GM18951 (cell line): ENCODE measurements at regions not wholly inside any gene's neighbourhood (a gene's known extent, or its start where the extent isn't known, plus 50 kb on each side); places are given as distances from the start of the nearest gene placed in this dataset.

Source experiments
- POLR2A ChIP-seq: IDR thresholded peaks from 4 replicates; pipeline ENCODE4 v1.6.1; 2011; ENCODE audit warnings: mild to moderate bottlenecking; ENCODE audit not compliant: insufficient read length, insufficient read depth; ENCODE audit errors: extremely low read depth
- in situ Hi-C: fragments of 300-500 bp; cut with MboI; formaldehyde crosslinking; loops from one replicate; pipeline ENCODE4 v1.12.0; 2022; ENCODE audit warnings: low sequenced_read_pairs, mixed read lengths, inconsistent platforms; ENCODE audit not compliant: unreplicated experiment

GRCh38 chr15:95520511-95520910, 810.0 kb upstream of the NR2F2 start:
- no peak for TF ChIP-seq POLR2A
- in situ Hi-C loops = no loop called here

GRCh38 chr15:95520922-95521321, 809.6 kb upstream of the NR2F2 start:
- in situ Hi-C loops = no loop called here
- no peak for TF ChIP-seq POLR2A

GRCh38 chr15:95522533-95522932, 808.0 kb upstream of the NR2F2 start:
- no peak for TF ChIP-seq POLR2A
- in situ Hi-C loops = no loop called here

GRCh38 chr15:95528920-95529319, 801.6 kb upstream of the NR2F2 start:
- TF ChIP-seq POLR2A = no peak
- in situ Hi-C loops = no loop called here

- in situ Hi-C loops = no loop called here
- TF ChIP-seq POLR2A = no peak
These were observed 793.9 kb upstream of the NR2F2 start for GRCh38 chr15:95536638-95537037.

- no peak for TF ChIP-seq POLR2A
- in situ Hi-C loops = no loop called here
These were observed 791.8 kb upstream of the NR2F2 start for GRCh38 chr15:95538693-95539092.

- in situ Hi-C loops = no loop called here
- TF ChIP-seq POLR2A = no peak
These were observed 789.2 kb upstream of the NR2F2 start for GRCh38 chr15:95541301-95541700.

- in situ Hi-C loops = no loop called here
- no peak for TF ChIP-seq POLR2A
These were observed 781.2 kb upstream of the NR2F2 start for GRCh38 chr15:95549168-95549738.

GRCh38 chr15:95550702-95551101, 779.8 kb upstream of the NR2F2 start:
- in situ Hi-C loops = no loop called here
- TF ChIP-seq POLR2A = no peak

- in situ Hi-C loops = no loop called here
- TF ChIP-seq POLR2A = no peak
These were observed 774.3 kb upstream of the NR2F2 start for GRCh38 chr15:95556225-95556624.

- in situ Hi-C loops = no loop called here
These were observed 773.7 kb upstream of the NR2F2 start for GRCh38 chr15:95556866-95557225.

GRCh38 chr15:95557226-95558046, 773.1 kb upstream of the NR2F2 start:
- in situ Hi-C loops = no loop called here
- TF ChIP-seq POLR2A = no peak

More at GRCh38 chr15:95556866-95557225, 773.7 kb upstream of the NR2F2 start:
- no peak for TF ChIP-seq POLR2A

GRCh38 chr15:95558131-95558530, 772.4 kb upstream of the NR2F2 start:
- TF ChIP-seq POLR2A = no peak
- in situ Hi-C loops = no loop called here

- no peak for TF ChIP-seq POLR2A
- in situ Hi-C loops = no loop called here
These were observed 771.6 kb upstream of the NR2F2 start for GRCh38 chr15:95558916-95559315.

GRCh38 chr15:95559875-95560394, 770.6 kb upstream of the NR2F2 start:
- no peak for TF ChIP-seq POLR2A
- in situ Hi-C loops = no loop called here

- in situ Hi-C loops = no loop called here
- TF ChIP-seq POLR2A = no peak
These were observed 769.0 kb upstream of the NR2F2 start for GRCh38 chr15:95561463-95561862.
